Caco-2 (cell line): ENCODE measurements at regions not wholly inside any gene's neighbourhood (a gene's known extent, or its start where the extent isn't known, plus 50 kb on each side); places are given as distances from the start of the nearest gene placed in this dataset.

ENCODE experiments used
- BruUV-seq: library from RNA; stranded (reverse); fragments of 400-500 nt; replicated peaks from 2 replicates; lab custom pipeline; 2021; lab: Mats Ljungman, UMichigan
- CTCF ChIA-PET: fragments of 300-600 bp; sonication (Branson Sonifier 250); formaldehyde crosslinking; loops from one replicate; lab custom pipeline; 2022; ENCODE audit warnings: antibody characterized with exemption; lab: Charles Lee
- POLR2A ChIA-PET: fragments of 300-600 bp; sonication (Branson Sonifier 250); formaldehyde crosslinking; loops from one replicate; lab custom pipeline; 2022; ENCODE audit warnings: antibody characterized with exemption; lab: Charles Lee
- DNase-seq, 2 experiments: peaks; one replicate each; pipeline versions ENCODE4 v3.0.0 to v3.0.0-alpha.2; 2020 to 2022
- H3K27me3 ChIP-seq: replicated peaks from 2 replicates; pipeline ENCODE4 v1.6.0; 2011; ENCODE audit warnings: low read length; ENCODE audit not compliant: control insufficient read depth, insufficient read depth
- H3K36me3 ChIP-seq: 2 replicates; pipeline ENCODE4 v1.5.1; 2011; ENCODE audit warnings: low read length; ENCODE audit not compliant: control insufficient read depth, insufficient read depth
- H3K4me1 ChIP-seq: fragments of 250-450 bp; sonication (Bioruptor Pico); 2 replicates; pipeline ENCODE4 v1.5.1; 2020; ENCODE audit warnings: mild to moderate bottlenecking
- H3K4me3 ChIP-seq: 2 replicates; pipeline ENCODE4 v1.5.1; 2011; ENCODE audit warnings: low read depth, mild to moderate bottlenecking, control low read depth, low read length
- H3K9me3 ChIP-seq: fragments of 250-450 bp; sonication (Bioruptor Pico); 2 replicates; pipeline ENCODE4 v1.5.1; 2020; ENCODE audit warnings: mild to moderate bottlenecking, moderate library complexity
- H3K27ac Mint-ChIP-seq: one replicate; pipeline ENCODE4 v1.8.0; 2022; ENCODE audit warnings: mixed read lengths; ENCODE audit not compliant: unreplicated experiment
- H3K27me3 Mint-ChIP-seq: one replicate; pipeline ENCODE4 v1.8.0; 2022; ENCODE audit warnings: mixed read lengths; ENCODE audit not compliant: insufficient read depth, unreplicated experiment
- H3K36me3 Mint-ChIP-seq: one replicate; pipeline ENCODE4 v1.8.0; 2022; ENCODE audit warnings: mild to moderate bottlenecking, mixed read lengths; ENCODE audit not compliant: insufficient read depth, unreplicated experiment
- H3K4me1 Mint-ChIP-seq: one replicate; pipeline ENCODE4 v1.8.0; 2022; ENCODE audit warnings: low read depth, mixed read lengths; ENCODE audit not compliant: unreplicated experiment
- H3K4me3 Mint-ChIP-seq: one replicate; pipeline ENCODE4 v1.8.0; 2022; ENCODE audit warnings: mild to moderate bottlenecking, moderate library complexity, mixed read lengths; ENCODE audit not compliant: unreplicated experiment
- H3K9me3 Mint-ChIP-seq: one replicate; pipeline ENCODE4 v1.8.0; 2022; ENCODE audit warnings: mixed read lengths; ENCODE audit not compliant: unreplicated experiment
- CTCF ChIP-seq, 2 experiments: fragments of 200-600 bp in 1 of 2; IDR thresholded peaks; 1 replicate in 1 of 2; 2 replicates in 1 of 2; pipeline versions ENCODE4 v1.5.1 to v1.8.0; 2011 to 2022; ENCODE audit warnings: antibody characterized with exemption in 1 of 2, control low read depth in 1 of 2, inconsistent platforms in 1 of 2, low read depth in 1 of 2, low read length in 1 of 2, mild to moderate bottlenecking in 1 of 2, moderate library complexity in 1 of 2; ENCODE audit not compliant: insufficient read depth in 1 of 2, severe bottlenecking in 1 of 2, unreplicated experiment in 1 of 2
- intact Hi-C: fragments of 100-400 bp; cut with micrococcal nuclease; formaldehyde crosslinking; loops from one replicate; pipeline ENCODE4 v1.10.0; 2022; ENCODE audit not compliant: unreplicated experiment

GRCh38 chr15:62850791-62851291, 191.7 kb upstream of the TPM1 start:
- Mint-ChIP-seq H3K27ac (peak overlapping the region; percentile 88), H3K9me3 (peaks cover 14% of the 10 kb centered on the region), H3K27me3 (no peaks in the 10 kb centered on the region), H3K4me1 (peaks cover 37% of the 10 kb centered on the region), H3K36me3 (peaks cover 36% of the 10 kb centered on the region), H3K4me3 (peak overlapping the region; percentile 49)
- peaks cover 58% of the 10 kb centered on the region for H3K4me1 ChIP-seq
- ChIA-PET POLR2A (interaction anchor here (0.8 to 1.0 kb wide), 2 partner anchors 45 to 48 kb away, joined by 3 read pairs; no protein-coding TSS in a partner anchor), CTCF (interaction anchor here (1.1 kb wide), 1 partner anchor 198 kb away, joined by 3 read pairs; no protein-coding TSS in a partner anchor)
- peak; percentile 65 to 76 for DNase-seq
- no peak for TF ChIP-seq CTCF (IDR thresholded peaks at IDR 0.05; ENCODE audit: insufficient read depth in 1 of 2, low read depth in 1 of 2, low read length in 1 of 2, severe bottlenecking in 1 of 2, unreplicated experiment in 1 of 2)
- no peaks in the 10 kb centered on the region for H3K9me3 ChIP-seq
- H3K36me3 ChIP-seq = no peaks in the 10 kb centered on the region
- no TSS peak for BruUV-seq
- H3K27me3 ChIP-seq = no peaks in the 10 kb centered on the region
- H3K4me3 ChIP-seq = no peak overlapping the region
- intact Hi-C loops = loop anchor here (1.0 to 2.0 kb wide), 2 partner anchors 46 to 192 kb away; partner anchors contain the start of gene TPM1

DNA sequence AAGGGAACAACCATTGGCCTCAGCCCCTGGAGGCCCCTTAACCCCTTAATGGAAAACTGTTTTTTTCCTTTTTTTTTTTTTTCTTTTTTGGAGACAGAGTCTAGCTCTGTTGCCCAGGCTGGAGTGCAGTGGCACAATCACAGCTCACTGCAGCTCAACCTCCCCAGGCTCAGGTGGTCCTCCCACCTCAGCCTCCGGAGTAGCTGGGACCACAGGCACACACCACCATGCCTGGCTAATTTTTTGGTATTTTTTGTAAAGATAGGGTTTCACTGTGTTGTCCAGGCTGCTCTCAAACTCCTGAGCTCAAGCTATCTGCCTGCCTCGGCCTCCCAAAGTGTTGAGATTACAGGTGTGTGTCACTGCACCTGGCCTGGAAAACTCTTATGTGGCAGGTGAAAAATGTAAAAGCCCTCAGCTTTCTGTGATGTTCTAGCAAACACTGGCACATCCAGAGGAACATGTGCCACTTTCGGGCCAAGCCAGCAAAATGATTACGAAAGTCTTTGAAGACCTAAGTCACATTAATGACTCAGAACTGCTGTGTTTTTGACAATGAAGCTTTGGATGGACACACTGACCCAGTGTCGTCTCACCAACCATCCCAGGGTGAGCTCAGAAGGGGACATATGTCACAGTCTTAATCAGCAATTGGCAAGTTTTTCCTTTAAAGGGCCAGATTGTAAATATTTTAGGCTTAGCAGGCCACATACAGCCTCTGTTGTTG, 189.3 kb upstream of the TPM1 start:
- no TSS peak for BruUV-seq
- no peaks in the 10 kb centered on the region for H3K27me3 ChIP-seq
- ChIA-PET POLR2A (interaction anchor here (0.6 to 1.0 kb wide), 3 partner anchors 58 to 189 kb away, joined by 4 to 7 read pairs (median 4); partner anchors contain the start of gene TPM1), CTCF (interaction anchor here (0.8 kb wide), 1 partner anchor 44 kb away, joined by 7 read pairs; no protein-coding TSS in a partner anchor)
- Mint-ChIP-seq H3K36me3 (peaks cover 17% of the 10 kb centered on the region), H3K27me3 (no peaks in the 10 kb centered on the region), H3K4me1 (peaks cover 24% of the 10 kb centered on the region), H3K27ac (no peak overlapping the region), H3K9me3 (no peaks in the 10 kb centered on the region), H3K4me3 (no peak overlapping the region)
- intact Hi-C loops = no loop called here
- H3K4me3 ChIP-seq = no peak overlapping the region
- peaks cover 50% of the 10 kb centered on the region for H3K4me1 ChIP-seq
- no peak for DNase-seq
- no peaks in the 10 kb centered on the region for H3K9me3 ChIP-seq
- H3K36me3 ChIP-seq = no peaks in the 10 kb centered on the region
- TF ChIP-seq CTCF (IDR thresholded peaks at IDR 0.05; ENCODE audit: insufficient read depth in 1 of 2, low read depth in 1 of 2, low read length in 1 of 2, severe bottlenecking in 1 of 2, unreplicated experiment in 1 of 2) = no peak

DNA sequence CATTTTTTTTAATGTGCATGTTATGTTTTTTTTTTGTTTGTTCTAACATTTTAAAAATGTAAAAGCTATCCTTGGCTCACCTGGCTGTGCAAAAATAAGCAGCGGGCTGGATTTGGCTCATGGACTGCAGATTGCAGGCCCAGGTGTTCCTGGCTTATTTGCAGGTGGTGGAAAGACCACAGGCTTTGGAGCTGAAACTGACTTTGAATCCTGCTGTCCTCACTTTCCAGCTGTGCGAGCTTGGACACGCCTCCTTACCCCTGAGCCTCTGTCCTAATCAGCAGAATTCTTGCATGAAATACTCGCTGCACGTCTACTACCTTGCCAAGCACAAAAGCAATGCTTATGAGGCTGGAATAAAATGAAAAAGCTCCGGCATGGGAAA, 188.7 kb upstream of the TPM1 start:
- intact Hi-C loops = no loop called here
- Histone ChIP-seq H3K36me3 (no peaks in the 10 kb centered on the region), H3K4me3 (no peak overlapping the region), H3K9me3 (no peaks in the 10 kb centered on the region), H3K4me1 (peaks cover 44% of the 10 kb centered on the region), H3K27me3 (no peaks in the 10 kb centered on the region)
- CTCF ChIA-PET = interaction anchor here (0.8 kb wide), 1 partner anchor 43 kb away, joined by 7 read pairs; no protein-coding TSS in a partner anchor
- BruUV-seq = no TSS peak
- TF ChIP-seq CTCF (IDR thresholded peaks at IDR 0.05; ENCODE audit: insufficient read depth in 1 of 2, low read depth in 1 of 2, low read length in 1 of 2, severe bottlenecking in 1 of 2, unreplicated experiment in 1 of 2) = no peak
- H3K4me1 Mint-ChIP-seq = peaks cover 18% of the 10 kb centered on the region
- H3K27ac Mint-ChIP-seq = no peak overlapping the region
- H3K4me3 Mint-ChIP-seq = no peak overlapping the region
- peak in 1 of 2 experiments; percentile 21 for DNase-seq
- H3K27me3 Mint-ChIP-seq = no peaks in the 10 kb centered on the region
- H3K36me3 Mint-ChIP-seq = peaks cover 11% of the 10 kb centered on the region
- H3K9me3 Mint-ChIP-seq = no peaks in the 10 kb centered on the region
- POLR2A ChIA-PET = interaction anchor here (0.6 to 1.0 kb wide), 2 partner anchors 73 to 189 kb away, joined by 4 read pairs; partner anchors contain the start of gene TPM1
